Right hindlimb (tissue), 1 donor: ENCODE measurements at regions not wholly inside any gene's neighbourhood (a gene's known extent, or its start where the extent isn't known, plus 50 kb on each side); places are given as distances from the start of the nearest gene placed in this dataset.
"Not testable (repeated sequence)": the region's sequence is repeated elsewhere in the genome, so short reads cannot be mapped to it uniquely, and the experiment has no call there.

Source experiments
- DNase-seq: peaks from one replicate; pipeline ENCODE4 v3.0.0-alpha.2; 2018

GRCh38 chr5:78726571-78726970 lies 78.0 kb upstream of the LHFPL2 start:
- no peak for DNase-seq

- DNase-seq, result no peak
Observed at GRCh38 chr5:78726003-78726402, 77.4 kb upstream of the LHFPL2 start.

- no peak for DNase-seq
Observed at GRCh38 chr5:78724061-78724460, 75.5 kb upstream of the LHFPL2 start.

GRCh38 chr5:78720997-78721396 lies 72.4 kb upstream of the LHFPL2 start:
- no peak for DNase-seq

GRCh38 chr5:78720227-78720985 lies 71.8 kb upstream of the LHFPL2 start:
- DNase-seq, result no peak

- DNase-seq, result no peak
Observed at GRCh38 chr5:78719504-78720219, 71.1 kb upstream of the LHFPL2 start.

GRCh38 chr5:78718824-78719223 lies 70.3 kb upstream of the LHFPL2 start:
- no peak for DNase-seq

GRCh38 chr5:78717674-78718584 lies 69.4 kb upstream of the LHFPL2 start:
- no peak for DNase-seq

GRCh38 chr5:78716206-78716605 lies 67.6 kb upstream of the LHFPL2 start:
- DNase-seq, result no peak

- DNase-seq, result not testable (repeated sequence)
Observed at GRCh38 chr5:78715351-78715750, 66.8 kb upstream of the LHFPL2 start.

- not testable (repeated sequence) for DNase-seq
Observed at GRCh38 chr5:78711670-78712069, 63.1 kb upstream of the LHFPL2 start.

GRCh38 chr5:78709729-78710430 lies 61.3 kb upstream of the LHFPL2 start:
- DNase-seq, result not testable (repeated sequence)

GRCh38 chr5:78706825-78707224 lies 58.3 kb upstream of the LHFPL2 start:
- no peak for DNase-seq

GRCh38 chr5:78706381-78706780 lies 57.8 kb upstream of the LHFPL2 start:
- DNase-seq, result no peak

GRCh38 chr5:78705826-78706225 lies 57.3 kb upstream of the LHFPL2 start:
- no peak for DNase-seq

- DNase-seq, result no peak
Observed at GRCh38 chr5:78701795-78702410, 53.3 kb upstream of the LHFPL2 start.

- DNase-seq, result no peak
Observed at GRCh38 chr5:78699552-78700153, 51.1 kb upstream of the LHFPL2 start.

GRCh38 chr5:78698191-78698791 lies 49.7 kb upstream of the LHFPL2 start:
- peak; percentile 78 for DNase-seq
